ENCODE measurements at regions not wholly inside any gene's neighbourhood (a gene's known extent, or its start where the extent isn't known, plus 50 kb on each side); places are given as distances from the start of the nearest gene placed in this dataset.

DNA sequence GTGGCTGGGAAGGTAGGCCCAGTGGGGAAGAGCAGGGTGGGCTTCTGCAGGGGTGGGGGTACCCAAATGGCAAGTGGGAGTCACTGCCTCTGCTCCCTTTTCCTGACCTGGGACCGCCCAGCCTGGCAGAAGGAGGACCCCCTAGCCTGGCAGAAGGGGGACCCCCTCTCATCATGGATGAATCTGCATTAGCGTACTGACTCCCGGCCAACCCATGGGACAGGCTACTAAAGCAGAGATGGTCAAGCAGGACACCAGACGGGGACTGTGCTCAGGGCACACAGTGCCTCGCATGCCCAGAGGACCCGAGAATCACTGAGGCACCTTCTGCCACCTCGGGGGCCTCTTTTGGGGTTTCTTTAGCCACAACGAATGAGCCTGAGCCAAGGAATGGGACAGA is 577.5 kb downstream of the GLRX3 start:
- TF ChIP-seq, protein P1, sequence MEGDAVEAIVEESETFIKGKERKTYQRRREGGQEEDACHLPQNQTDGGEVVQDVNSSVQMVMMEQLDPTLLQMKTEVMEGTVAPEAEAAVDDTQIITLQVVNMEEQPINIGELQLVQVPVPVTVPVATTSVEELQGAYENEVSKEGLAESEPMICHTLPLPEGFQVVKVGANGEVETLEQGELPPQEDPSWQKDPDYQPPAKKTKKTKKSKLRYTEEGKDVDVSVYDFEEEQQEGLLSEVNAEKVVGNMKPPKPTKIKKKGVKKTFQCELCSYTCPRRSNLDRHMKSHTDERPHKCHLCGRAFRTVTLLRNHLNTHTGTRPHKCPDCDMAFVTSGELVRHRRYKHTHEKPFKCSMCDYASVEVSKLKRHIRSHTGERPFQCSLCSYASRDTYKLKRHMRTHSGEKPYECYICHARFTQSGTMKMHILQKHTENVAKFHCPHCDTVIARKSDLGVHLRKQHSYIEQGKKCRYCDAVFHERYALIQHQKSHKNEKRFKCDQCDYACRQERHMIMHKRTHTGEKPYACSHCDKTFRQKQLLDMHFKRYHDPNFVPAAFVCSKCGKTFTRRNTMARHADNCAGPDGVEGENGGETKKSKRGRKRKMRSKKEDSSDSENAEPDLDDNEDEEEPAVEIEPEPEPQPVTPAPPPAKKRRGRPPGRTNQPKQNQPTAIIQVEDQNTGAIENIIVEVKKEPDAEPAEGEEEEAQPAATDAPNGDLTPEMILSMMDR (IDR thresholded peaks at IDR 0.05), result no peak
- no peak for TF ChIP-seq POLR2A (IDR thresholded peaks at IDR 0.05)

Measured in right lobe of liver (tissue), 4 donors.